ENCODE measurements at regions not wholly inside any gene's neighbourhood (a gene's known extent, or its start where the extent isn't known, plus 50 kb on each side); places are given as distances from the start of the nearest gene placed in this dataset.

DNA sequence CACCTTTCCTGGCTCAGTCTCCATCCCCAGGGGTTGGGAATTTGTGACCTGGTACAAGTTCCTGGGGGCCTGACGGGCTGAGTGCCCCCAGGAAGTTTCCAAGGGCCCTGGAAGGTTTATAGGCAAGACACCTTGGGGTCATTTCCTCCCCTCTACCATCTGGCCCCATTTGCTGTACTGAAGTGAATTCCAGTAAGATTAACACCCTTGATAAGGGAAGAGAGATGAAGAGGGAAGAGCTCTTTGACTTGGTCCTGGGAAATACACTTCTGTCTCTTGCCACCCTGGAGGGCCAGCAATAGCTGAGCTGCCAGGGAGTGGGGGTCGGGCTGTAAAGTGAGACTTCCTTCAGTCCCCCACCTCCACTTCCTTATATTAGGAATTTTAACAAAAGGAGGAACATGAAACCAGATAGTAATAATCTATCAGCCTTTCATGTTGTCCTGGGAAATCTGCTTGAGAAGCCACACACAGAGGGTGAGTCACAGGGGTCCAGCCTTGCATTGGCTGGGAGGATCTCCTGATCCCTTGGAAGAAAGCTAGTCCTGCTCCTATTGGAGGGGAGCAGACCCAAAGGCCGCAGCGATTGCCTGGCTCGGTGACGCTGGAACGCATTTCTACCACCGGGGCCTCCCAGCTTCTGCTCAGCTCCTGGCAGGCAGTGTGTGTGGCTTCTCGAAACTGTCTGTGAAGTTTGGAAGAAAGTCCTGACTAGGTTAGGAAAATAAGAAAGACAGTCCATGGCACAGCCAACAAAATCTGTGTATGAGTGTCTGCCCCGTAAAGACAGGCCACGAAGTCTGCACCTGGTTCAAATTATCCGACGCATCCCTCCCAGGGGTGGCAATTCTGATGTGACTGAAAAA, 87.3 kb downstream of the ACAA2 start:
- TF ChIP-seq, protein P1, sequence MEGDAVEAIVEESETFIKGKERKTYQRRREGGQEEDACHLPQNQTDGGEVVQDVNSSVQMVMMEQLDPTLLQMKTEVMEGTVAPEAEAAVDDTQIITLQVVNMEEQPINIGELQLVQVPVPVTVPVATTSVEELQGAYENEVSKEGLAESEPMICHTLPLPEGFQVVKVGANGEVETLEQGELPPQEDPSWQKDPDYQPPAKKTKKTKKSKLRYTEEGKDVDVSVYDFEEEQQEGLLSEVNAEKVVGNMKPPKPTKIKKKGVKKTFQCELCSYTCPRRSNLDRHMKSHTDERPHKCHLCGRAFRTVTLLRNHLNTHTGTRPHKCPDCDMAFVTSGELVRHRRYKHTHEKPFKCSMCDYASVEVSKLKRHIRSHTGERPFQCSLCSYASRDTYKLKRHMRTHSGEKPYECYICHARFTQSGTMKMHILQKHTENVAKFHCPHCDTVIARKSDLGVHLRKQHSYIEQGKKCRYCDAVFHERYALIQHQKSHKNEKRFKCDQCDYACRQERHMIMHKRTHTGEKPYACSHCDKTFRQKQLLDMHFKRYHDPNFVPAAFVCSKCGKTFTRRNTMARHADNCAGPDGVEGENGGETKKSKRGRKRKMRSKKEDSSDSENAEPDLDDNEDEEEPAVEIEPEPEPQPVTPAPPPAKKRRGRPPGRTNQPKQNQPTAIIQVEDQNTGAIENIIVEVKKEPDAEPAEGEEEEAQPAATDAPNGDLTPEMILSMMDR (IDR thresholded peaks at IDR 0.05): no peak
- TF ChIP-seq POLR2A (IDR thresholded peaks at IDR 0.05): no peak

Data from breast epithelium (tissue), 3 donors.